ENCODE measurements at regions not wholly inside any gene's neighbourhood (a gene's known extent, or its start where the extent isn't known, plus 50 kb on each side); places are given as distances from the start of the nearest gene placed in this dataset.

GRCh38 chr6:120951258-120951657, 383.0 kb downstream of the TBC1D32 start:
- TF ChIP-seq CTCF (conservative IDR thresholded peaks at IDR 0.05): no peak
- no peak for TF ChIP-seq ZFX (IDR thresholded peaks at IDR 0.05)

Measured in C4-2B (cell line).